ENCODE measurements at regions not wholly inside any gene's neighbourhood (a gene's known extent, or its start where the extent isn't known, plus 50 kb on each side); places are given as distances from the start of the nearest gene placed in this dataset.

GRCh38 chr5:71996789-71997188 is 110.5 kb upstream of the MAP1B start:
- DNase-seq (ENCODE audit: low read depth in 2 of 2), result no peak

- no peak for DNase-seq (ENCODE audit: low read depth in 2 of 2)
Observed at GRCh38 chr5:71998746-71999145, 108.5 kb upstream of the MAP1B start.

- no peak for DNase-seq (ENCODE audit: low read depth in 2 of 2)
Observed at GRCh38 chr5:72000707-72001106, 106.6 kb upstream of the MAP1B start.

DNA sequence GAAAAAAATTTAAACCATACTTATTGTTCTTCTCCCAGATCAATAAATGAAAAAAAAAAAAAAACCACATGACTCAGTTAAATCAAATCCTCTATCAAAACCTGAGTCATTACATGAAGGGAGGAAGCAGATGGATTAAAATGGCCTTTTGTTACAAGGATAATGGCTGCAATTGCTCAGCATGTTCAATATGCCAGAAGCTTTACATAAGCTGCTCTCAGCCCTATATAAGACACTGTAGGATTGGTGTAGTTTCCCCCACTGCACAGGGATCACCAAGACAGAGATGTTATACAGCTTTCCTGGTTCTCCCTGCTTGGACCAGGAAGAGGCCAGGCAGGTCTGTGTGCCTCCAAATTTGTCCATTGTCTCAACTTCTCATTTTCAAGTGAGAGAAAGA is 101.6 kb upstream of the MAP1B start:
- no peak for DNase-seq (ENCODE audit: low read depth in 2 of 2)

DNA sequence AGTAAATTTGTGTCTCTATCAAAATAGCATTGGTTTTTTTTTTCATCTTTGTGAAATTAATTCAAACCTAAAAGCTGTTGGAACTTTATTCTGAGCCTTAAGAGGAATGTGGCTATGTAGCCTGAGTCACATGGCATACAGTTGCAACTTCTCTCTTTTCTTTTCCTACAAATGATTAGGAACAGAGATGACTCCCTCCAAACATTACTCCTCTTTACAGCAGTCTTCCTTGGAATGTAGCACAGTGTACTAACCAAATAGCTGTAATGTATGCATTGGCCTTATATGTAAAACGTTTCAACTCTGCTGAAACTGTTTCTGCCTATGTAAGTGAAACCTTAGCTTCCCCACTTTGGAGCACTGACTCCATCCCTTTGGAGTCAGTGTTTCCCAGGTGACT is 100.9 kb upstream of the MAP1B start:
- no peak for DNase-seq (ENCODE audit: low read depth in 2 of 2)

DNA sequence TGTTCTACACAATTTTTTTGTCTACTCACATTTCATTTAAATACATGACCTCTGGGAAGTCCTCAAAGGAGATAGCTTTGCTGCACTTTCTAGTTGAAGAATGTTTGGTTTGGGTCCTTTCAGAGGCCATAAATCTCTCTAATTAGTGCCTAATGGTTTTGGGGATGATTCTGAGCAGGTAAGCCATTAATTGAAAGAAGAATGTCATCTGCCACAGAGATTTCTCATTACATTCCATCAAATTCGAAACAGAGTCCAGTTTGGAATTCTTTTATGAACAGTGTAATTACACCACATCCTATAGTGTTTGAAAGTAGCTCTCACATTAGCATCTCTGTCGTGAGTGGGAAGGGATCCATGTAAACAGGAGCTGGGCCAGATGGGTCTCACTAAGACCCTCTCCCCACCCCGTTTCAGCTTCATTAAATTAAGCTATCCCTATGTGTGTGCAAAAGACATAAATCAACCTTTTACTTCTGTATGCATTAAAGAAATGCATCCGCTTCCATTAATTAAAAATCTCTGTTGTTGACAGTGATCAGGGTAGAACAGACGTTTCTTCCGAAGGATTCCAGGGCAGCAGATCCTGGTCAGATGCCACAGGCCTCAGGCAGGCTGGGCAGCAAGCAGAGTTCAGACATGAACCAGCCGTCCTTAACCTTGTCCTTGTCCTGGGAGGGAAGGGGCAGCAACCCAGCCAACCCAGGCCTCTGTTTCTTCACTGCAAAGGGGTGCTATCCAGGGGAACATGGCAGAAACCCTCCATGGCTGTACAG is 99.8 kb upstream of the MAP1B start:
- no peak for DNase-seq (ENCODE audit: low read depth in 2 of 2)

DNA sequence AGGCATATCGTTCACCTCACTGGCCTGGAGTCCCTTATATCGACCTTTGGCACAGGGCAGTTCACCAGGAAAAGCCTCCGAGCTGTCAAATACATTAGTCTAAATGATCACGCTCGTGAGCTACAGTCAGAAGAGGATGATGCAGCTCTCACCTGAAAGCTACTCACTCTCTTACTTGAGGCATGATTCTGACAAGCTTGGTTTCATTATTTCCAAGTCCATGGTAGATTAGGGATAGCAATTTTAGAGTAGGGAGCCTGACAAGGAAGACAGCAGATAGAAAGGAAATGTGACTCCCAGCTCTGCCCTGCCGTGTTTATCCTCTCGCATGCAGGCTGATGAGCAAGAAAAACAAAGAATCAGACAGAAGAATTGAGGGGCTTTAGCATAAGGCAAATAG is 98.0 kb upstream of the MAP1B start:
- DNase-seq (ENCODE audit: low read depth in 2 of 2), result no peak

GRCh38 chr5:72010430-72010829 is 96.8 kb upstream of the MAP1B start:
- DNase-seq (ENCODE audit: low read depth in 2 of 2), result no peak

GRCh38 chr5:72012906-72013305 is 94.4 kb upstream of the MAP1B start:
- DNase-seq (ENCODE audit: low read depth in 2 of 2), result no peak

DNA sequence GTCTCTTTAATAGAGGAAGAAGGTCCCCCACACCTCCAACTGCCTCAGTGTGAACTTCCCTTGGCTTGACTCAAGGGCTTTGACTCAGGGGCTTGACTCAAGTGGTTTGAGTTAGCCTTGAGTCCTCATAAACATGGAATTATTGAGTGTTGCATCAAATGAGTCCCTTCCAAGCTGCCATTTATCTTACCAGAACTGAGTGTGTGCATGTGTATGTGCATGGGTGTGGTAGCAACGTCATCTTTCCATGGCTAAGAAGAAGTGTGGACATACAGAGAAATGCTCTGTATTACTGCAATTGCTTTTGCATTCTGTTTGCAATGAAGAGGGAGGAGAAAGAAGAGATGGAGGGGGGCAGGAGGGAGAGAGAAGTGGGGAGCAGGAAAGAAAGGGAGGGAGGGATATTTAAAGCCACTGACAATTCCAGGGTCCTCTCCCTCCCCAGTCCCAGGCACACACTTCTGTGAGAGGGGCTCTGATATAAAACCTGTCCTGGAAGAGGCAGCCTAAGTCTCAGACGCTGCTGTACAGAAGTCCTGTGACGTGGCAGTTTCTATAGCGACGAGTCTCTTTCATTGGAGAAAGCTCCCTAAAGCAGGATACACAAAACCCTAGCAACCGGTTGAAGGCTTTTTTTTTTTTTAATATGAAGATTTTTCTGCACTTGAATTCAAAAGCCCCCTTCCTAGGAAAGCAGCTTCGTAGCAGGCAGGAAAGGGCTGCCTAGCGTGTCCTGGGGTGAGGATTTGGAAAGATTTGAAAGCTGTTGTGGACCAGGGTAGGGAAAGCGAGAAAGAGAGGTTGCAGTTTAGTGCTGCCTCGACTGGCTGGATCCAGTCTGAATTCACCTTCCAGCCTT is 93.3 kb upstream of the MAP1B start:
- no peak for DNase-seq (ENCODE audit: low read depth in 2 of 2)

DNA sequence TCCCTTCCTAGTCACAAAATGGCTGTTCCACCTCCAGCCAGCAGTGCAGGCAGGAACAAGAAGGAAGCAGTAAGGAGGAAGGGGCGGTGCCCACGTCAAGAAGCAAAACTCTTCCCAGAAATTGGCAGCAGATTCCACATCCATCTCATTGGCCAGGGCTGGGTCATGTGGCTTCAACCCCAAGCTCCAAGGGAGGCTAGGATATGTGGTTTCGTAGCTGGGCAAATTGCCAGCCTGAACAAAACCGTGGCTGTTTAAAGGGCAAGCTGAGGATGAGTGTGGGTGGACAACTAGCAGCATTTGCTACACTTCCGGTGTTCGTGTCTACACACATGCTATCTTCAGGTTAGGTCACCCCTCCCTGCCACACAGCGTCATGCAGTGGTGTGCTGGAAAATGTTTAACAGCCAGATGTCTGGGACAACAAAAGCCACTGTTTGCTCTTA is 92.1 kb upstream of the MAP1B start:
- DNase-seq (ENCODE audit: low read depth in 2 of 2), result no peak

DNA sequence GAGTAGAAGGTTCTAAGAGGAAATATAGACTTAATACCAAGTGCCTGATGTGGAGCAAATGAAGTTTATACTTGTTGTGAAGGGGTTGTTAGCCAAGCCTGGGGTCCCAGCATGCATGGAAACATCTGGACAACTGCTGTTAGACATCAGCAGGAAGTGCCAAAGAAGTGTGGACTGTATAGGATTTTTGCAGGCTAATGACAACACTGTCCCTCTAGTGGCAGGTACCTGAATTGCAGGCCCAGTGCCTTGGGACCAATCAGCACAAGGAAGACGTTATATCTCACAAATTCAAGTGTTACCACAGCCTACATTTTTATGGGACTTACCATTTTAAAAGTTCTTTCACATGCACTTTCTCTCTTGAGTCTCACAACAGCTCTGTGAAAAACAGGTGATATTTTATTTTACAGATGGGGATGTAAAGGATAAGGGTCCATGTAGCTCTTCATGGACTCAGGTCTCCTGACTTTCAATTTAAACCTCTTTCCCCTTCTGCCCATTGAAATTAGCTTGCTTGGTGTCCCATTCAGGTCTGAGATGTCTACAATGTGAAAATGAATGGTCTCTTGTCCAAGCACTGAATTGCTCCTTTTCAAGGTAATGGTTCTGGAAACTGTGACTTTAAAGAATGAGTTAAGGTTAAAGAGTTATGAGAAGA is 89.0 kb upstream of the MAP1B start:
- DNase-seq (ENCODE audit: low read depth in 2 of 2), result peak; percentile 19 to 22

DNA sequence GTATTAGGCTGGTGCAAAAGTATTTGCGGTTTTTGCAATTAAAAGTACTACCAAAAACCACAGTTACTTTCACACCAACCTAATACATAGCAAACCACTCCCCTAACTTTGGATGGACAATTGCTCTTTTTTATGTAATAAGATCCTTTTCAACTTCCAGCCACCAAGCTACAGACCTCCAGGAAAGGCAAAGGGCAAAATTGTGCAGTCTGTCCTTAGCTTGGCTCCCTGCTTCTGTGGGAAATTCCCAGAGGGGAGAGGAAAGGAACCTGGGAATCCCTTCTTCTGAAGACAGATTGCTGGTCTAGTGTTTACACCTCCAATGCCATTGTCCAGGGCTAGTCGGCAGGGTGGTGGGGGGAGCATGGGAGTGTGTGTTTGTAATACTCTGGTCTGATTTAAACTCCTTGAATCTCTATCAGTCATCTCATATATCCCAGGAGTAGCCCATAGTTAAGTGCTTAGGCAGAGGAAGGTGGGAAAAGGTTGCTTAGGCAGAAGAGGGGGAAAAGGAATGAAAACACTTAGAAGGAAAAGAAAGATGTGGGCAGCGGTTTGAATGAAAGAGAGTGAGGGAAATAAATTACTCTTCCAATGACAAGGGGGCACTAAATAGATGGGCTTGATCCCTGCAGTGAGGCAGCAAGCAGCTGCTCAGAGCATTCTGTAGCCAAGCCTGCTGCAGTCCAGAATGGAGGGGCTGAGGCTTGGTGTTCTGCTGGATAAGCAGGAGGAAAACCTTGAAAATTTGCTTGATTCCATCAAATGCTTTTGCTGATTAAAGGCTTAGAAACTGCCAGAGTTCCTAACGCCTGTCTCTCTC is 86.9 kb upstream of the MAP1B start:
- no peak for DNase-seq (ENCODE audit: low read depth in 2 of 2)

GRCh38 chr5:72021651-72022357 is 85.5 kb upstream of the MAP1B start:
- DNase-seq (ENCODE audit: low read depth in 2 of 2), result no peak

GRCh38 chr5:72028382-72028781 is 78.9 kb upstream of the MAP1B start:
- DNase-seq (ENCODE audit: low read depth in 2 of 2), result no peak

DNA sequence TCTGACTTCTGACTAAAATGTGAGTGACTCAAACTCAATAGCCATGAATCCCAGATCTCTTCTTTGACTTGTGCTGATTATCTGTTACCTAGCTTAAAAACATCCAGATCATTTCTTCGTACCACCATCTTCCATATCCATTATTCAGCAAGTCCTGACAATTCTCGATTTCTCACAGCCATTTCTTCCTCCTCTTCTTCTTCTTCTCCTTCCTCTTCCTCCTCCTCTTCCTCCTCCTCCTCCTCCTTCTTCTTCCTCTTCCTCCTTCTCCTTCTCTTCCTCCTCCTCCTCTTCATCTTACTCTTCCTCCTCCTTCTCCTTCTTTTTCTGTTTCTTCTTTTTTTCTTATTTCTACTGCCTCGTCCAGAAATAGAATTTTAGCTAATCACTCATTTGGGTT is 77.0 kb upstream of the MAP1B start:
- no peak for DNase-seq (ENCODE audit: low read depth in 2 of 2)

DNA sequence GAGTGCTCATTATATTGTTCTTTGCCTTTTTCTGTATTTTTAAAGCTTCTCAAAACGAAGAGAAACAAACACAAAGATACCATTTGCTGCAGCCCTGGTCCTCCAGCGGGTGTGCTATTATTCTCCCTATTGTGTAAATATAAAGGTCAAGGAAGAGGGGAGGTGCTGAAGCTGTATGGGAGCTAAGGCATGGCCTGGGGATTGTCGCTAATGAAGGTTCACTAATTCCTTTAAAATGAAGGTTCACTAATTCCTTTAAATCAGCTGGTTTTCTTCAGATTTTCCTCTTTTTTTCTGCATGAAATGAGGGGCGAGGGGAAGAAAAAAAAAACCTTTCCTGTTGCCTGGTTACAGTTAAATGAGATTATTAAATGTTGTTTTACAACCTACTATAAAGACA is 74.5 kb upstream of the MAP1B start:
- DNase-seq (ENCODE audit: low read depth in 2 of 2), result no peak

- DNase-seq (ENCODE audit: low read depth in 2 of 2), result no peak
Observed at GRCh38 chr5:72034770-72035169, 72.5 kb upstream of the MAP1B start.

DNA sequence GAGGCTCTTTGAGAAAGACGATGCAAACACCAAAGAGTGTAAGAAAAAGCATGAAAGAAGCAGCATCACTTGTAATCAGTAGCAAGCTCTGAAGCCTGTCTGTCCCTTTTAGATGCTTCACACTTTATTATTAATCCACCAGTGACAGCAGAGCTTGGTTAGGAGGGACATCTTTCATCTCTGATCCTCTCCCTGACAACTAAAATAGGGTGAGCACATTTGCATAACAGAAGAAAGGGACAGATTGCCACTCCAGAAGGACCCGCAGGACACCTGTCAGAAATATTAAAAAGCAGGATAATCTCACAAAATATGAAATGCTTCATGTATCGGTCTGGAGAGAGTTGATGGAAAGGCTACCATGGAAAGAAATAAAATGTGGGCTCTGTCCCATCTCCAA is 71.4 kb upstream of the MAP1B start:
- no peak for DNase-seq (ENCODE audit: low read depth in 2 of 2)

DNA sequence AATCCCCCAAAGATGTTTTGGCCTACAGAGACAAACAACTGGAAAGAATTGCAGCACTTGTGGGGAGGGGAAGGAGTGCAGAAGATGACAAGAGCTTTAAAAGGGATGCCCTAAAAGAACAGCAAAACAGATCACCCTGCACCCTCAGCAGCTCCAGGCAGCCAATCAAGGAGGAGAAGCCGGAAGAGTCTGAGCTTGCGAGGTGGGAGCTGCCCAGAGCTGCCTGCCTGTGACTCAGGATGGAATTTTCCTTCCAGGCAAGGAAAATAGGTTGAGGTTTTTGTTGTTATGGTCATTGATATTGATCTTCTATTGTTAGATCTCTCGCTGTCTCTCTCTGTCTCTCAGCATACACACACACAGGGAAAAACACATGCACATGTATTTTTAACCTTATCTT is 70.3 kb upstream of the MAP1B start:
- no peak for DNase-seq (ENCODE audit: low read depth in 2 of 2)

DNA sequence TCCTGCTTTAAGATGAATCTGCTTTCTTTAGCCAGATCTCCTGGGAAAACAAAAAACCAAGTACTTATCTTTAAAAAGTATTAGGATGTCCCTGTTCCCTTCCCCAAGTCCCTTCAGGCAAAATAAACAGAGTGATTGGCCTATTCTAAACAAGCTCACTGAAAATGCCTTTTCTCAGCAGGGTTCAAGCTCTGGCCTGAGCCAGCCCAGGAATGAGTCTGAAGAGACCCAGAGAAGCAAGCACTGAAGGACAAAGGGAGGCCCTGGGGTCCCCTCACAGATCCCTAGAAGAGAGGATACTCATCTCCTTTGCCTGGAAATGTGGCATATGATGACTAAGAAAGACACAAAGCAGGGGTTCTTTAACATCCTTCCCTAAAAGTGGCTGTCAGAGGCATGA is 66.8 kb upstream of the MAP1B start:
- DNase-seq (ENCODE audit: low read depth in 2 of 2), result no peak
